Pancreas (tissue), 10 donors: ENCODE measurements at regions not wholly inside any gene's neighbourhood (a gene's known extent, or its start where the extent isn't known, plus 50 kb on each side); places are given as distances from the start of the nearest gene placed in this dataset.

ENCODE experiments used
- ATAC-seq, 4 donors: fragments of 200-7000 bp; cut with Tn5 transposase; one replicate each; pipeline versions ENCODE4 v1.8.0 to v1.9.1; 2020; ENCODE audit warnings: mild to moderate bottlenecking in 4 of 4, moderate library complexity in 4 of 4
- DNase-seq, 6 donors: peaks; one replicate each; pipeline ENCODE4 v3.0.0-alpha.2; 2020
- FAIRE-seq: peaks from 2 replicates; lab custom pipeline; 2012; peaks lifted over from hg19 to GRCh38; lab: Jason Lieb, UNC
- H3K27ac ChIP-seq, 4 donors: fragments of 200-600 bp; sonication (generic); 1 replicate in 3 of 4; 2 replicates in 1 of 4; pipeline versions ENCODE4 v1.5.0 to v1.8.0; 2020
- H3K27me3 ChIP-seq, 4 donors: fragments of 200-600 bp; one replicate each; pipeline ENCODE4 v1.8.0; 2021
- H3K36me3 ChIP-seq, 3 donors: fragments of 200-600 bp; sonication (generic) in 1 of 3; one replicate each; pipeline versions ENCODE4 v1.5.0 to v1.8.0; 2020 to 2021
- H3K4me1 ChIP-seq, 3 donors: fragments of 200-600 bp; one replicate each; pipeline ENCODE4 v1.8.0; 2021
- H3K4me3 ChIP-seq, 4 donors: fragments of 200-600 bp; sonication (generic) in 2 of 4; one replicate each; pipeline versions ENCODE4 v1.5.0 to v1.8.0; 2020 to 2021
- H3K9me3 ChIP-seq, 4 donors: fragments of 200-600 bp; one replicate each; pipeline ENCODE4 v1.8.0; 2021
- CTCF ChIP-seq, 4 donors: fragments of 200-600 bp; sonication (generic) in 3 of 4; IDR thresholded peaks; one replicate each; pipeline versions ENCODE4 v1.5.0 to v1.8.0; 2021; ENCODE audit warnings: antibody characterized with exemption in 4 of 4
- WGBS, 2 donors: extraction: QIAGEN DNeasy Blood & Tissue Kit; methylation state at CpG; one replicate each; pipeline ENCODE4 v1.1.7; 2013; 5-methylcytosine and 5-hydroxymethylcytosine counted together
- intact Hi-C, 3 donors: fragments of 100-400 bp; cut with DNase I; formaldehyde crosslinking; loops; one replicate each; pipeline versions ENCODE4 v1.11.1 to v1.14.2; 2022
- donor health status: healthy with polysubstance abuse.
- donor health status: DM: no; HTN: no; CAD: no; lungs with moderate emphysema.
- donor health status: DM: no; HTN: no; CAD: no.
- donor health status: control.
- donor health status: control.
- donor health status: Bipolar disorder and iron deficiency.
- donor health status: DM: yes; HTN: yes; CAD: no.
- donor health status: DM: no; HTN: no; CAD: no.
- donor health status: DM: no; HTN: no; CAD: no.
- donor health status: DM: yes; HTN: yes; CAD: no.

GRCh38 chr11:28815110-28815509 lies 706.9 kb downstream of the METTL15 start:
- no peaks in the 10 kb centered on the region for H3K36me3 ChIP-seq
- intact Hi-C loops: no loop called here
- WGBS, 2 donors: 36 to 37% methylated on average over 4 of the region's 4 CpGs

GRCh38 chr11:28808771-28809170 lies 700.6 kb downstream of the METTL15 start:
- no peak for DNase-seq

More at GRCh38 chr11:28815110-28815509, 706.9 kb downstream of the METTL15 start:
- Histone ChIP-seq H3K27me3 (no peaks in the 10 kb centered on the region), H3K9me3 (no peaks in the 10 kb centered on the region), H3K27ac (no peak overlapping the region), H3K4me1 (no peaks in the 10 kb centered on the region), H3K4me3 (no peak overlapping the region)
- no peak for ATAC-seq
- TF ChIP-seq CTCF (IDR thresholded peaks at IDR 0.05): no peak
- no peak for DNase-seq
- no peak for FAIRE-seq

GRCh38 chr11:28799316-28799715 lies 691.1 kb downstream of the METTL15 start:
- ATAC-seq: no peak

More at GRCh38 chr11:28808771-28809170, 700.6 kb downstream of the METTL15 start:
- FAIRE-seq (no peak), ATAC-seq (no peak)
- H3K4me1 ChIP-seq: no peaks in the 10 kb centered on the region
- H3K36me3 ChIP-seq: no peaks in the 10 kb centered on the region
- H3K4me3 ChIP-seq: no peak overlapping the region
- no peak for TF ChIP-seq CTCF (IDR thresholded peaks at IDR 0.05)
- H3K27me3 ChIP-seq: no peaks in the 10 kb centered on the region
- H3K27ac ChIP-seq: no peak overlapping the region
- intact Hi-C loops: no loop called here
- no peaks in the 10 kb centered on the region for H3K9me3 ChIP-seq

GRCh38 chr11:28798286-28798685 lies 690.1 kb downstream of the METTL15 start:
- intact Hi-C loops: no loop called here
- no peak for FAIRE-seq
- WGBS, 2 donors: 67 to 81% methylated on average over 2 of the region's 2 CpGs
- no peak for TF ChIP-seq CTCF (IDR thresholded peaks at IDR 0.05)
- no peak for DNase-seq
- H3K4me1 ChIP-seq: no peaks in the 10 kb centered on the region
- no peak overlapping the region for H3K27ac ChIP-seq
- ATAC-seq: no peak
- no peaks in the 10 kb centered on the region for H3K27me3 ChIP-seq
- no peak overlapping the region for H3K4me3 ChIP-seq
- H3K36me3 ChIP-seq: no peaks in the 10 kb centered on the region
- H3K9me3 ChIP-seq: no peaks in the 10 kb centered on the region

More at GRCh38 chr11:28799316-28799715, 691.1 kb downstream of the METTL15 start:
- intact Hi-C loops: no loop called here
- H3K27ac ChIP-seq: no peak overlapping the region
- DNase-seq (no peak), FAIRE-seq (no peak)
- no peak for TF ChIP-seq CTCF (IDR thresholded peaks at IDR 0.05)
- no peaks in the 10 kb centered on the region for H3K4me1 ChIP-seq
- no peaks in the 10 kb centered on the region for H3K36me3 ChIP-seq
- H3K9me3 ChIP-seq: no peaks in the 10 kb centered on the region
- 75 to 78% methylated on average over 2 of the region's 2 CpGs for WGBS, 2 donors
- H3K27me3 ChIP-seq: no peaks in the 10 kb centered on the region
- H3K4me3 ChIP-seq: no peak overlapping the region

GRCh38 chr11:28797536-28797935 lies 689.3 kb downstream of the METTL15 start:
- FAIRE-seq (no peak), DNase-seq (no peak), ATAC-seq (no peak)
- intact Hi-C loops: no loop called here
- Histone ChIP-seq H3K36me3 (no peaks in the 10 kb centered on the region), H3K27ac (no peak overlapping the region), H3K9me3 (no peaks in the 10 kb centered on the region), H3K4me3 (no peak overlapping the region), H3K4me1 (no peaks in the 10 kb centered on the region), H3K27me3 (no peaks in the 10 kb centered on the region)
- TF ChIP-seq CTCF (IDR thresholded peaks at IDR 0.05): no peak
- WGBS, 2 donors: 57 to 68% methylated on average over 3 of the region's 3 CpGs
